ENCODE measurements at regions not wholly inside any gene's neighbourhood (a gene's known extent, or its start where the extent isn't known, plus 50 kb on each side); places are given as distances from the start of the nearest gene placed in this dataset.

- DNase-seq = no peak
- Mint-ChIP-seq H3K36me3 (no peaks in the 10 kb centered on the region), H3K27ac (no peak overlapping the region), H3K9me3 (peaks cover 0 to 15% (median 5%) of the 10 kb centered on the region in 7 donors), H3K4me1 (no peaks in the 10 kb centered on the region), H3K4me3 (no peak overlapping the region), H3K27me3 (ENCODE audit: low read depth in 3 of 3) (peaks cover 0 to 4% (median 0%) of the 10 kb centered on the region in 3 donors)
- H3K79me2 ChIP-seq (ENCODE audit: insufficient read depth, low read length) = no peaks in the 10 kb centered on the region
- no peak for TF ChIP-seq CTCF (IDR thresholded peaks at IDR 0.05)
- WGBS (ENCODE audit: insufficient coverage) = 97% methylated on average over 7 of the region's 9 CpGs
- H3K4me1 ChIP-seq (ENCODE audit: control insufficient read depth in 1 of 2, insufficient read depth in 2 of 2, low read length in 2 of 2) = no peaks in the 10 kb centered on the region
- H3K4me2 ChIP-seq (replicated peaks; ENCODE audit: extremely low read depth, low read length, poor library complexity, severe bottlenecking) = no peak overlapping the region
- no peaks in the 10 kb centered on the region for H3K36me3 ChIP-seq (replicated peaks in 1 of 2; ENCODE audit: control insufficient read depth in 1 of 2, insufficient read depth in 2 of 2, low read length in 2 of 2)
- H2AFZ ChIP-seq (ENCODE audit: insufficient read depth, low read depth, low read length, poor library complexity, severe bottlenecking) = no peak overlapping the region
- no peaks in the 10 kb centered on the region for H3K27me3 ChIP-seq (ENCODE audit: control insufficient read depth in 2 of 2, insufficient read depth in 2 of 2, low read length in 2 of 2)
- H3K4me3 ChIP-seq (replicated peaks in 1 of 3; ENCODE audit: low read depth in 2 of 3, low read length in 3 of 3) = no peak overlapping the region
- no peaks in the 10 kb centered on the region for H4K20me1 ChIP-seq (ENCODE audit: insufficient read depth, low read length)
- intact Hi-C loops (cut with micrococcal nuclease) = no loop called here
- no peak overlapping the region for H3K9ac ChIP-seq (ENCODE audit: insufficient read depth, low read length, poor library complexity, severe bottlenecking)
- no peak overlapping the region for H3K27ac ChIP-seq (ENCODE audit: low read depth in 1 of 2, low read length in 2 of 2)
- no peaks in the 10 kb centered on the region for H3K9me3 ChIP-seq (replicated peaks in 1 of 2; ENCODE audit: control insufficient read depth in 1 of 2, insufficient read depth in 1 of 2, low read length in 2 of 2)
Observed at GRCh38 chr1:81525085-81525484, 275.6 kb upstream of the ADGRL2 start.

- intact Hi-C loops (cut with micrococcal nuclease) = no loop called here
- Histone ChIP-seq H3K4me1 (ENCODE audit: control insufficient read depth in 1 of 2, insufficient read depth in 2 of 2, low read length in 2 of 2) (no peaks in the 10 kb centered on the region), H3K27ac (ENCODE audit: low read depth in 1 of 2, low read length in 2 of 2) (no peak overlapping the region), H4K20me1 (ENCODE audit: insufficient read depth, low read length) (no peaks in the 10 kb centered on the region), H3K27me3 (ENCODE audit: control insufficient read depth in 2 of 2, insufficient read depth in 2 of 2, low read length in 2 of 2) (no peaks in the 10 kb centered on the region), H3K9me3 (replicated peaks in 1 of 2; ENCODE audit: control insufficient read depth in 1 of 2, insufficient read depth in 1 of 2, low read length in 2 of 2) (no peaks in the 10 kb centered on the region), H3K79me2 (ENCODE audit: insufficient read depth, low read length) (no peaks in the 10 kb centered on the region), H3K4me3 (replicated peaks in 1 of 3; ENCODE audit: low read depth in 2 of 3, low read length in 3 of 3) (no peak overlapping the region), H3K4me2 (replicated peaks; ENCODE audit: extremely low read depth, low read length, poor library complexity, severe bottlenecking) (no peak overlapping the region), H2AFZ (ENCODE audit: insufficient read depth, low read depth, low read length, poor library complexity, severe bottlenecking) (no peak overlapping the region), H3K36me3 (replicated peaks in 1 of 2; ENCODE audit: control insufficient read depth in 1 of 2, insufficient read depth in 2 of 2, low read length in 2 of 2) (no peaks in the 10 kb centered on the region), H3K9ac (ENCODE audit: insufficient read depth, low read length, poor library complexity, severe bottlenecking) (no peak overlapping the region)
- no peak for TF ChIP-seq CTCF (IDR thresholded peaks at IDR 0.05)
- H3K4me3 Mint-ChIP-seq = no peak overlapping the region
- H3K4me1 Mint-ChIP-seq = no peaks in the 10 kb centered on the region
- H3K27ac Mint-ChIP-seq = no peak overlapping the region
- peaks cover 0 to 11% (median 3%) of the 10 kb centered on the region in 7 donors for H3K9me3 Mint-ChIP-seq
- peaks cover 0 to 2% (median 0%) of the 10 kb centered on the region in 3 donors for H3K27me3 Mint-ChIP-seq (ENCODE audit: low read depth in 3 of 3)
- no peak for DNase-seq
- WGBS (ENCODE audit: insufficient coverage) = no CpG with 5 or more reads among the region's 1 CpG
- H3K36me3 Mint-ChIP-seq = no peaks in the 10 kb centered on the region
Observed at GRCh38 chr1:81519987-81520386, 280.7 kb upstream of the ADGRL2 start.
